GM19438 (cell line): ENCODE measurements at regions not wholly inside any gene's neighbourhood (a gene's known extent, or its start where the extent isn't known, plus 50 kb on each side); places are given as distances from the start of the nearest gene placed in this dataset.
A peak's percentile ranks its signal among the peaks of the same experiment; 100 is the strongest.
"Not testable (repeated sequence)": the region's sequence is repeated elsewhere in the genome, so short reads cannot be mapped to it uniquely, and the experiment has no call there.

ENCODE experiments used
- ATAC-seq: cut with Tn5 transposase; IDR thresholded peaks from one replicate; pipeline ENCODE4 v1.9.1; 2021; ENCODE audit warnings: low read depth; ENCODE audit not compliant: unreplicated experiment

- no peak for ATAC-seq
Measured at GRCh38 chr10:130259380-130259779, 123.2 kb downstream of the GLRX3 start.

- ATAC-seq = no peak
Measured at GRCh38 chr10:130261306-130261705, 125.1 kb downstream of the GLRX3 start.

- no peak for ATAC-seq
Measured at GRCh38 chr10:130261766-130262165, 125.6 kb downstream of the GLRX3 start.

- no peak for ATAC-seq
Measured at GRCh38 chr10:130263289-130263688, 127.1 kb downstream of the GLRX3 start.

- ATAC-seq = no peak
Measured at GRCh38 chr10:130265542-130265941, 129.4 kb downstream of the GLRX3 start.

- no peak for ATAC-seq
Measured at GRCh38 chr10:130282492-130283218, 146.5 kb downstream of the GLRX3 start.

GRCh38 chr10:130283219-130283545 lies 147.0 kb downstream of the GLRX3 start:
- no peak for ATAC-seq

GRCh38 chr10:130295761-130296160 lies 159.6 kb downstream of the GLRX3 start:
- ATAC-seq = not testable (repeated sequence)

- peak; percentile 29 for ATAC-seq
Measured at GRCh38 chr10:130300608-130301020, 164.4 kb downstream of the GLRX3 start.

GRCh38 chr10:130301021-130301892 lies 165.1 kb downstream of the GLRX3 start:
- peak; percentile 69 for ATAC-seq

GRCh38 chr10:130326954-130327353 lies 190.8 kb downstream of the GLRX3 start:
- no peak for ATAC-seq

- no peak for ATAC-seq
Measured at GRCh38 chr10:130329792-130330191, 193.6 kb downstream of the GLRX3 start.

GRCh38 chr10:130333185-130333584 lies 197.0 kb downstream of the GLRX3 start:
- ATAC-seq = no peak

- no peak for ATAC-seq
Measured at GRCh38 chr10:130335336-130335735, 199.1 kb downstream of the GLRX3 start.

GRCh38 chr10:130336617-130337304 lies 200.6 kb downstream of the GLRX3 start:
- ATAC-seq = no peak

- ATAC-seq = no peak
Measured at GRCh38 chr10:130337305-130337640, 201.1 kb downstream of the GLRX3 start.

GRCh38 chr10:130337696-130338635 lies 201.8 kb downstream of the GLRX3 start:
- no peak for ATAC-seq

- no peak for ATAC-seq
Measured at GRCh38 chr10:130338636-130339024, 202.4 kb downstream of the GLRX3 start.

GRCh38 chr10:130339091-130339490 lies 202.9 kb downstream of the GLRX3 start:
- no peak for ATAC-seq

- no peak for ATAC-seq
Measured at GRCh38 chr10:130339911-130340310, 203.7 kb downstream of the GLRX3 start.
